SK-N-SH treated with all-trans-retinoic acid at 6 μM for 48 hours (cell line): ENCODE measurements at regions not wholly inside any gene's neighbourhood (a gene's known extent, or its start where the extent isn't known, plus 50 kb on each side); places are given as distances from the start of the nearest gene placed in this dataset.

ENCODE experiments used
- ARNTL ChIP-seq: fragments of 450-650 bp; formaldehyde crosslinking; IDR thresholded peaks from 2 replicates; pipeline ENCODE4 v1.5.0; 2020; ENCODE audit warnings: low read depth, mild to moderate bottlenecking, moderate library complexity, borderline replicate concordance
- CSDC2 ChIP-seq: fragments of 250-450 bp; sonication (Bioruptor Pico); IDR thresholded peaks from 2 replicates; pipeline ENCODE4 v1.5.0; 2020; ENCODE audit warnings: mild to moderate bottlenecking, moderate library complexity
- CSRNP3 ChIP-seq: fragments of 250-450 bp; sonication (Bioruptor Pico); IDR thresholded peaks from 2 replicates; pipeline ENCODE4 v1.5.1; 2021; ENCODE audit warnings: mild to moderate bottlenecking, moderate library complexity
- GLIS3 ChIP-seq: fragments of 250-450 bp; sonication (Bioruptor Pico); IDR thresholded peaks from 2 replicates; pipeline ENCODE4 v1.5.0; 2020; ENCODE audit warnings: mild to moderate bottlenecking, moderate library complexity
- OSR1 ChIP-seq: fragments of 250-450 bp; sonication (Bioruptor Pico); IDR thresholded peaks from 2 replicates; pipeline ENCODE4 v1.8.0; 2022; ENCODE audit warnings: moderate library complexity, mild to moderate bottlenecking, inconsistent platforms
- SNAI2 ChIP-seq: fragments of 250-450 bp; sonication (Bioruptor Pico); IDR thresholded peaks from 2 replicates; pipeline ENCODE4 v1.5.0; 2020; ENCODE audit warnings: mild to moderate bottlenecking, moderate library complexity
- ZC3H10 ChIP-seq: fragments of 250-450 bp; sonication (Bioruptor Pico); IDR thresholded peaks from 2 replicates; pipeline ENCODE4 v1.5.1; 2021; ENCODE audit warnings: mild to moderate bottlenecking, moderate library complexity
- ZFP3 ChIP-seq: fragments of 250-450 bp; sonication (Bioruptor Pico); IDR thresholded peaks from 2 replicates; pipeline ENCODE4 v1.5.0; 2020; ENCODE audit warnings: mild to moderate bottlenecking, moderate library complexity
- ZNF70 ChIP-seq: fragments of 450-650 bp; formaldehyde crosslinking; IDR thresholded peaks from 2 replicates; pipeline ENCODE4 v1.5.0; 2020; ENCODE audit warnings: mild to moderate bottlenecking, moderate library complexity
- TF ChIP-seq, protein P1 (sequence below): fragments of 250-450 bp; sonication (Bioruptor Pico); IDR thresholded peaks from 2 replicates; pipeline ENCODE4 v1.8.0; 2020; ENCODE audit warnings: mild to moderate bottlenecking, moderate library complexity, borderline replicate concordance

- TF ChIP-seq GLIS3 (no peak), CSRNP3 (no peak), CSDC2 (CRISPR knock-in tag) (no peak), ARNTL (no peak), ZNF70 (CRISPR knock-in tag) (no peak), SNAI2 (CRISPR knock-in tag) (no peak), ZFP3 (CRISPR knock-in tag) (no peak), OSR1 (CRISPR knock-in tag) (no peak), ZC3H10 (no peak)
- TF ChIP-seq, protein P1, sequence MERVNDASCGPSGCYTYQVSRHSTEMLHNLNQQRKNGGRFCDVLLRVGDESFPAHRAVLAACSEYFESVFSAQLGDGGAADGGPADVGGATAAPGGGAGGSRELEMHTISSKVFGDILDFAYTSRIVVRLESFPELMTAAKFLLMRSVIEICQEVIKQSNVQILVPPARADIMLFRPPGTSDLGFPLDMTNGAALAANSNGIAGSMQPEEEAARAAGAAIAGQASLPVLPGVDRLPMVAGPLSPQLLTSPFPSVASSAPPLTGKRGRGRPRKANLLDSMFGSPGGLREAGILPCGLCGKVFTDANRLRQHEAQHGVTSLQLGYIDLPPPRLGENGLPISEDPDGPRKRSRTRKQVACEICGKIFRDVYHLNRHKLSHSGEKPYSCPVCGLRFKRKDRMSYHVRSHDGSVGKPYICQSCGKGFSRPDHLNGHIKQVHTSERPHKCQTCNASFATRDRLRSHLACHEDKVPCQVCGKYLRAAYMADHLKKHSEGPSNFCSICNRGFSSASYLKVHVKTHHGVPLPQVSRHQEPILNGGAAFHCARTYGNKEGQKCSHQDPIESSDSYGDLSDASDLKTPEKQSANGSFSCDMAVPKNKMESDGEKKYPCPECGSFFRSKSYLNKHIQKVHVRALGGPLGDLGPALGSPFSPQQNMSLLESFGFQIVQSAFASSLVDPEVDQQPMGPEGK: no peak
Observed at GRCh38 chr6:169320013-169320412, 66.4 kb upstream of the THBS2 start.
